IMR-90 (cell line): ENCODE measurements at regions not wholly inside any gene's neighbourhood (a gene's known extent, or its start where the extent isn't known, plus 50 kb on each side); places are given as distances from the start of the nearest gene placed in this dataset.

Source experiments
- ATAC-seq: fragments of 200-7000 bp; cut with Tn5 transposase; 2 replicates; pipeline ENCODE4 v1.9.1; 2020; ENCODE audit warnings: low read depth, mild to moderate bottlenecking, moderate library complexity
- BruUV-seq: library from RNA; stranded (reverse); fragments of 400-500 nt; replicated peaks from 2 replicates; lab custom pipeline; 2021; lab: Mats Ljungman, UMichigan
- CTCF ChIA-PET: fragments of 300-600 bp; formaldehyde crosslinking; extraction: SDS; loops from one replicate; lab custom pipeline; 2021; ENCODE audit warnings: antibody characterized with exemption; lab: Yijun Ruan, JAX
- POLR2A ChIA-PET: fragments of 300-600 bp; sonication (Branson Sonifier 250); formaldehyde crosslinking; loops from one replicate; lab custom pipeline; 2022; ENCODE audit warnings: antibody characterized with exemption; ENCODE audit not compliant: unreplicated experiment; lab: Charles Lee
- DNase-seq: peaks from one replicate; pipeline ENCODE4 v3.0.0; 2013
- H2AFZ ChIP-seq: replicated peaks from 2 replicates; pipeline ENCODE3; 2013; ENCODE audit warnings: low read length, mild to moderate bottlenecking; ENCODE audit not compliant: poor library complexity
- H2AK5ac ChIP-seq: 2 replicates; pipeline ENCODE4 v1.6.1; 2013; ENCODE audit warnings: low read depth, low read length, inconsistent platforms
- H2AK9ac ChIP-seq: replicated peaks from 2 replicates; pipeline ENCODE3; 2013; ENCODE audit warnings: mild to moderate bottlenecking, low read depth, low read length, moderate library complexity; ENCODE audit not compliant: poor library complexity
- H2BK120ac ChIP-seq: 2 replicates; pipeline ENCODE4 v1.6.1; 2013; ENCODE audit warnings: low read depth, low read length, inconsistent platforms
- H2BK15ac ChIP-seq: 3 replicates; pipeline ENCODE4 v1.6.1; 2013; ENCODE audit warnings: low read depth, low read length, inconsistent platforms
- H2BK20ac ChIP-seq: 2 replicates; pipeline ENCODE4 v1.6.1; 2013; ENCODE audit warnings: low read depth, mild to moderate bottlenecking, inconsistent platforms, low read length, moderate library complexity
- H2BK5ac ChIP-seq: 2 replicates; pipeline ENCODE4 v1.6.1; 2013; ENCODE audit warnings: mild to moderate bottlenecking, low read depth, low read length, inconsistent platforms; ENCODE audit not compliant: poor library complexity, severe bottlenecking
- H3K14ac ChIP-seq: replicated peaks from 2 replicates; pipeline ENCODE4 v1.6.1; 2013; ENCODE audit warnings: low read depth, low read length, inconsistent platforms
- H3K18ac ChIP-seq: 2 replicates; pipeline ENCODE4 v1.6.1; 2013; ENCODE audit warnings: low read depth, low read length, control low read depth
- H3K23ac ChIP-seq: 2 replicates; pipeline ENCODE4 v1.6.1; 2013; ENCODE audit warnings: low read depth, low read length, inconsistent platforms
- H3K27ac ChIP-seq: 2 replicates; pipeline ENCODE4 v1.5.1; 2013; ENCODE audit warnings: mild to moderate bottlenecking, control low read depth, low read length; ENCODE audit not compliant: insufficient read depth
- H3K27me3 ChIP-seq: 2 replicates; pipeline ENCODE4 v1.6.1; 2013; ENCODE audit warnings: low read length; ENCODE audit not compliant: control insufficient read depth, insufficient read depth
- H3K36me3 ChIP-seq: 2 replicates; pipeline ENCODE4 v1.6.1; 2013; ENCODE audit warnings: low read length, mixed read lengths; ENCODE audit not compliant: control insufficient read depth, insufficient read depth
- H3K4ac ChIP-seq: 2 replicates; pipeline ENCODE4 v1.6.1; 2013; ENCODE audit warnings: low read depth, low read length, inconsistent platforms
- H3K4me1 ChIP-seq: 2 replicates; pipeline ENCODE4 v1.6.1; 2013; ENCODE audit warnings: low read length, mixed read lengths; ENCODE audit not compliant: control insufficient read depth, insufficient read depth
- H3K4me2 ChIP-seq: 2 replicates; pipeline ENCODE4 v1.6.1; 2013; ENCODE audit warnings: low read depth, mild to moderate bottlenecking, control low read depth, low read length, moderate library complexity
- H3K4me3 ChIP-seq: 2 replicates; pipeline ENCODE4 v1.5.1; 2013; ENCODE audit warnings: low read depth, mild to moderate bottlenecking, control low read depth, low read length, moderate library complexity; ENCODE audit not compliant: insufficient read depth
- H3K56ac ChIP-seq: 2 replicates; pipeline ENCODE4 v1.6.1; 2013; ENCODE audit warnings: low read length, inconsistent platforms; ENCODE audit not compliant: insufficient read depth; ENCODE audit errors: extremely low read depth
- H3K79me1 ChIP-seq, 2 experiments: 2 replicates each; pipeline ENCODE4 v1.6.1; 2013; ENCODE audit warnings: low read length in 2 of 2, inconsistent platforms in 1 of 2, low read depth in 1 of 2
- H3K9ac ChIP-seq: 2 replicates; pipeline ENCODE4 v1.6.1; 2013; ENCODE audit warnings: low read depth, low read length, control low read depth
- H3K9me1 ChIP-seq: 2 replicates; pipeline ENCODE4 v1.6.1; 2013; ENCODE audit warnings: low read length, inconsistent platforms; ENCODE audit not compliant: insufficient read depth
- H3K9me3 ChIP-seq: 2 replicates; pipeline ENCODE4 v1.6.1; 2013; ENCODE audit warnings: low read length; ENCODE audit not compliant: control insufficient read depth, insufficient read depth
- H4K20me1 ChIP-seq: 2 replicates; pipeline ENCODE4 v1.6.1; 2013; ENCODE audit warnings: low read length, inconsistent platforms; ENCODE audit not compliant: insufficient read depth
- H4K5ac ChIP-seq: 2 replicates; pipeline ENCODE4 v1.6.1; 2013; ENCODE audit warnings: mild to moderate bottlenecking, low read depth, low read length, control low read depth
- H4K8ac ChIP-seq, 2 experiments: 2 replicates each; pipeline ENCODE4 v1.6.1; 2013; ENCODE audit warnings: low read depth in 2 of 2, low read length in 2 of 2, control low read depth in 1 of 2, inconsistent platforms in 1 of 2
- H4K91ac ChIP-seq: 2 replicates; pipeline ENCODE4 v1.6.1; 2013; ENCODE audit warnings: low read depth, low read length, inconsistent platforms; ENCODE audit not compliant: insufficient read depth
- BHLHE40 ChIP-seq: fragments of 150-350 bp; IDR thresholded peaks from 2 replicates; pipeline ENCODE4 v1.6.1; 2016; ENCODE audit warnings: mild to moderate bottlenecking, low read depth, low read length
- CEBPB ChIP-seq: IDR thresholded peaks from 2 replicates; pipeline ENCODE4 v1.6.1; 2012; ENCODE audit warnings: low read depth, low read length, improper control_type of control experiment
- CHD1 ChIP-seq: IDR thresholded peaks from 2 replicates; pipeline ENCODE4 v1.6.1; 2012; ENCODE audit warnings: low read depth, low read length, improper control_type of control experiment
- CTCF ChIP-seq: conservative IDR thresholded peaks from 2 replicates; pipeline ENCODE4 v1.5.1; 2012; ENCODE audit warnings: mild to moderate bottlenecking, low read depth, low read length, improper control_type of control experiment
- ELK1 ChIP-seq: fragments of 150-350 bp; IDR thresholded peaks from 2 replicates; pipeline ENCODE4 v1.6.1; 2016; ENCODE audit warnings: low read depth, mild to moderate bottlenecking, low read length, moderate library complexity, borderline replicate concordance
- FOS ChIP-seq: fragments of 150-350 bp; IDR thresholded peaks from 2 replicates; pipeline ENCODE4 v1.6.1; 2016; ENCODE audit warnings: low read depth, low read length
- MAFK ChIP-seq: IDR thresholded peaks from 2 replicates; pipeline ENCODE4 v1.6.1; 2012; ENCODE audit warnings: low read depth, low read length, improper control_type of control experiment
- MAZ ChIP-seq: IDR thresholded peaks from 2 replicates; pipeline ENCODE4 v1.6.1; 2012; ENCODE audit warnings: low read depth, mild to moderate bottlenecking, low read length, improper control_type of control experiment, moderate library complexity, borderline replicate concordance
- MXI1 ChIP-seq: IDR thresholded peaks from 2 replicates; pipeline ENCODE4 v1.6.1; 2012; ENCODE audit warnings: low read depth, mild to moderate bottlenecking, low read length, moderate library complexity, borderline replicate concordance
- NFE2L2 ChIP-seq: fragments of 150-350 bp; IDR thresholded peaks from 2 replicates; pipeline ENCODE4 v1.6.1; 2016; ENCODE audit warnings: low read depth, mild to moderate bottlenecking, low read length
- POLR2A ChIP-seq: IDR thresholded peaks from 2 replicates; pipeline ENCODE4 v1.6.1; 2012; ENCODE audit warnings: mild to moderate bottlenecking, low read depth, low read length
- RAD21 ChIP-seq: IDR thresholded peaks from 2 replicates; pipeline ENCODE4 v1.6.1; 2012; ENCODE audit warnings: low read length, improper control_type of control experiment
- RCOR1 ChIP-seq: IDR thresholded peaks from 2 replicates; pipeline ENCODE4 v1.6.1; 2012; ENCODE audit warnings: mild to moderate bottlenecking, low read length, improper control_type of control experiment; ENCODE audit not compliant: insufficient replicate concordance
- RFX5 ChIP-seq: IDR thresholded peaks from 2 replicates; pipeline ENCODE4 v1.8.0; 2012; ENCODE audit warnings: low read depth, mild to moderate bottlenecking, low read length, moderate library complexity
- SMC3 ChIP-seq: fragments of 150-350 bp; IDR thresholded peaks from 2 replicates; pipeline ENCODE4 v1.6.1; 2016; ENCODE audit warnings: low read depth, mild to moderate bottlenecking, antibody characterized with exemption, low read length, moderate library complexity
- USF2 ChIP-seq: fragments of 150-350 bp; IDR thresholded peaks from 2 replicates; pipeline ENCODE4 v1.6.1; 2017; ENCODE audit warnings: mild to moderate bottlenecking, antibody characterized with exemption, low read length, low read depth
- WGBS, 2 experiments: methylation state at CpG; one replicate each; pipeline versions ENCODE4 v1.1.5 to v1.1.7; 2013; ENCODE audit warnings: missing lambda C conversion rate in 2 of 2; ENCODE audit not compliant: insufficient read length in 1 of 2; ENCODE audit errors: extremely low coverage in 2 of 2; 5-methylcytosine and 5-hydroxymethylcytosine counted together
- dilution Hi-C: fragments of 300-500 bp; cut with HindIII; formaldehyde crosslinking; loops from one replicate; pipeline ENCODE4 v1.14.3; 2018; ENCODE audit warnings: low sequenced_read_pairs; ENCODE audit not compliant: unreplicated experiment
- in situ Hi-C: fragments of 300-500 bp; cut with MboI; formaldehyde crosslinking; loops from 3 replicates; pipeline ENCODE4 v1.14.3; 2019; ENCODE audit warnings: low sequenced_read_pairs, inconsistent platforms, mixed read lengths
- intact Hi-C: fragments of 100-400 bp; cut with micrococcal nuclease; formaldehyde crosslinking; loops from 2 replicates; pipeline ENCODE4 v1.10.0; 2022

- BruUV-seq: no TSS peak
- Histone ChIP-seq H2BK5ac (no peak overlapping the region), H3K4me3 (no peak overlapping the region), H3K4ac (no peak overlapping the region), H2AK9ac (no peak overlapping the region), H4K8ac (no peak overlapping the region), H4K20me1 (no peaks in the 10 kb centered on the region), H3K79me1 (no peaks in the 10 kb centered on the region), H2AFZ (no peak overlapping the region), H3K14ac (no peak overlapping the region), H2AK5ac (no peak overlapping the region), H3K9ac (no peak overlapping the region), H2BK20ac (no peak overlapping the region), H3K4me1 (peaks cover 3% of the 10 kb centered on the region), H3K27me3 (no peaks in the 10 kb centered on the region), H2BK120ac (no peak overlapping the region), H3K23ac (no peak overlapping the region), H3K9me3 (no peaks in the 10 kb centered on the region), H3K9me1 (peaks cover 3% of the 10 kb centered on the region; the same call in 1 of the 2 replicates), H4K5ac (no peak overlapping the region), H3K4me2 (no peak overlapping the region), H3K56ac (no peak overlapping the region), H2BK15ac (no peak overlapping the region), H3K27ac (no peak overlapping the region), H4K91ac (no peak overlapping the region), H3K36me3 (no peaks in the 10 kb centered on the region), H3K18ac (no peak overlapping the region)
- in situ Hi-C loops (no loop called here), intact Hi-C loops (no loop called here), dilution Hi-C loops (no loop called here)
- ChIA-PET CTCF (no interaction called here), POLR2A (interaction anchor here (0.7 kb wide), 1 partner anchor 13 kb away, joined by 3 read pairs; no protein-coding TSS in a partner anchor)
- WGBS, 2 experiments: no CpG with 5 or more reads among the region's 2 CpGs
- TF ChIP-seq MAFK (no peak), RFX5 (no peak), POLR2A (no peak), RAD21 (no peak), CHD1 (no peak), FOS (no peak), SMC3 (no peak), CEBPB (no peak), RCOR1 (no peak), MAZ (no peak), CTCF (no peak), ELK1 (no peak), USF2 (no peak), MXI1 (no peak), BHLHE40 (no peak), NFE2L2 (no peak)
- DNase-seq (no peak), ATAC-seq (no peak)
Measured at GRCh38 chr2:142725386-142725785, 152.1 kb upstream of the KYNU start.
